Mammary epithelial cell (primary cell): ENCODE measurements at regions not wholly inside any gene's neighbourhood (a gene's known extent, or its start where the extent isn't known, plus 50 kb on each side); places are given as distances from the start of the nearest gene placed in this dataset.

ENCODE experiments used
- CTCF ChIP-seq, 2 donors: IDR thresholded peaks in 1 of 2; conservative IDR thresholded peaks in 1 of 2; 2 replicates each; pipeline ENCODE4 v1.5.1; 2011 to 2012; ENCODE audit warnings: inconsistent platforms in 2 of 2, low read length in 2 of 2, mild to moderate bottlenecking in 2 of 2, control low read depth in 1 of 2, low read depth in 1 of 2; ENCODE audit not compliant: insufficient read depth in 1 of 2; ENCODE audit errors: extremely low read depth in 1 of 2
- EZH2 ChIP-seq: IDR thresholded peaks from 2 replicates; pipeline ENCODE4 v1.6.1; 2012; ENCODE audit warnings: low read length, inconsistent platforms, borderline replicate concordance

GRCh38 chr18:48475635-48476549 lies 62.9 kb upstream of the CTIF start:
- peak; percentile 87 to 89 for TF ChIP-seq CTCF (conservative IDR thresholded peaks at IDR 0.05 in 1 of 2, IDR thresholded peaks at IDR 0.05 in 1 of 2; ENCODE audit: extremely low read depth in 1 of 2, insufficient read depth in 1 of 2, low read depth in 1 of 2, low read length in 2 of 2)
- no peak for TF ChIP-seq EZH2
